GM21381 (cell line): ENCODE measurements at regions not wholly inside any gene's neighbourhood (a gene's known extent, or its start where the extent isn't known, plus 50 kb on each side); places are given as distances from the start of the nearest gene placed in this dataset.
A peak's percentile ranks its signal among the peaks of the same experiment; 100 is the strongest.
"Not testable (repeated sequence)": the region's sequence is repeated elsewhere in the genome, so short reads cannot be mapped to it uniquely, and the experiment has no call there.

ENCODE experiments used
- ATAC-seq: cut with Tn5 transposase; IDR thresholded peaks from one replicate; pipeline ENCODE4 v1.9.1; 2021; ENCODE audit warnings: mild to moderate bottlenecking, moderate library complexity; ENCODE audit not compliant: unreplicated experiment

- ATAC-seq = no peak
These were observed 109.3 kb upstream of the DST start for GRCh38 chr6:56752009-56752408.

GRCh38 chr6:56751604-56752003, 108.9 kb upstream of the DST start:
- ATAC-seq = no peak

- no peak for ATAC-seq
These were observed 108.0 kb upstream of the DST start for GRCh38 chr6:56750686-56751085.

DNA sequence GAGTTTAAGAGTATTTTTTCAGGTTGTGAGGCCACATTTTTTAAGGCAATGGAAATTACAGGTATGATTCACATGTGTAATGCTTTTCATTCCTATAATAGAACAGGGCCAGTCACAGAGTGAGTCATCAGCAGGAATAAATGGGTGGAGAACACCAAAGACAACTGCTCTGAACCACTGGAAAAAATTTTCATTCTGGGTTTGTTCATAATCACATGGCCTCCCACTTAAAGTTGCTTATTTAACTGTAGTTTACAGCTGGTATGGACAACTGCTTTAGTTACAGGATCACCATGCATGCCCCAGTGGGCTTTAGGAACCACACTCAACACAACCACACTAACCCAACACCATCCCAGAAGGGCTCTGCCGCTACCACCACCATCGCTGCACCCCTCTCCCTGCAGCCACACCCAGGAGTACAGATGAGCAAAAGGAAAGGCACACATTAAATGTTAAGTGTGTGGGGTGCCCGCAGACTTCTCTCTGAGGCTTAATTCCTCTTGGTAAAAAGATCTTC, 107.0 kb upstream of the DST start:
- no peak for ATAC-seq

GRCh38 chr6:56746767-56747504, 104.2 kb upstream of the DST start:
- no peak for ATAC-seq

GRCh38 chr6:56745971-56746370, 103.3 kb upstream of the DST start:
- ATAC-seq = no peak

GRCh38 chr6:56745081-56745480, 102.4 kb upstream of the DST start:
- ATAC-seq = no peak

- ATAC-seq = no peak
These were observed 101.8 kb upstream of the DST start for GRCh38 chr6:56744528-56744927.

GRCh38 chr6:56742122-56742791, 99.6 kb upstream of the DST start:
- peak; percentile 60 for ATAC-seq

- ATAC-seq = no peak
These were observed 98.8 kb upstream of the DST start for GRCh38 chr6:56741472-56741871.

DNA sequence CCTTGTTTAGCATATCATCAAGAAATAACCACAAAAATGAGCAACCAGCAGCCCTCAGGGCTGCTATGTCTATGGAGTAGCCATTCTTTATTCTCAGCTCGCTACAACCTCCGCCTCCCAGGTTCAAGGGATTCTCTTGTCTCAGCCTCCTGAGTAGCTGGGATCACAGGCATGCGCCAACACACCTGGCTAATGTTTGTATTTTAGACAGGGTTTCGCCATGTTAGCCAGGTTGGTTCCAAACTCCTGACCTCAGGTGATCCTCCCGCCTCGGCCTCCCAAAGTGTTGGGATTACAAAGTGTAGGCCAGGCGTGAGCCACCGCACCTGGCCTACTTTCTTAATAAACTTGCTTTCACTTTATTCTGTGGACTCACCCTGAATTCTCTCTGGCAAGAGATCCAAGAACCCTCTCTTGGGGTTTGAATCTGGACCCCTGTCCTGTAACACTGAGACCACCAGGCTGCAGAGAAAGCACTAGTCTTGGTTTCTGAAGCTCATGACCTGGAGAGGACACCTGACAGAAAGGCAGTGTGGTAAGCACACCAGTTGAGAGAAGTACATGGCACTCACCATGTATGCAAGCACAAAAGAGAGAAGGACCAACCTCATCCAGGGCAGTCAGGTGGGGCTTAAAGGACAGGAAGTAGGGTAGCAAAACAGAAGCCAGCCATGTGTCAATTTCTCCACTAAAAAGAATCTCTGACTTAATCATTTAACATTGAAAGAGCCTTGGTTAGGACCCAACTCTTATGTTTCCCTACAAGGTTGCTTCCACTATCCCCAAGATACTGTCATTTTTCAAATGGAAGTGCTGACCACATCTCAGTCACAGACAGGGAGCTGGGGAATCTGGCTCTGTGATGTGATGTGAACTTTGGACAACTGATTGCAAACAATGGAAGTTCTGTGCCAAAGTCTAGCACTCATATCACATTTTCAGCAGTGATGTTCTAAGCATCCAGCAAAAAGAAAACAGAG, 97.4 kb upstream of the DST start:
- no peak for ATAC-seq

DNA sequence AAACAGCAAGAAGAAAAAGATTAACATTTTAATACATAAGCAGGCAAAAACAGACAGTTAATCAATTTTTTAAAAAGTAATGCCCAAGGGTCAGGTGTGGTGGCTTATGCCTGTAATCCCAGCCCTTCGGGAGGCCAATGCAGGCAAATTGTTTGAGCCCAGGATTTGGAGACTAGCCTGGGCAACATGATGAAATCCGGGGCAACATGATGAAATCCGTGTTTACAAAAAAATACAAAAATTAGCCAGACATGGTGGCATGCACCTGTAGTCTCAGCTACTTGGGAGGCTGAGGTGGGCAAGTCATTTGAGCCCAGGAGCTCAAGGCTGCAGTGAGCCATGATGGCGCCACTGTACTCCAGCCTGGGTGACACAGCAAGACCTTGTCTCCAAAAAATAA, 94.1 kb upstream of the DST start:
- no peak for ATAC-seq

GRCh38 chr6:56734335-56734734, 91.6 kb upstream of the DST start:
- no peak for ATAC-seq

DNA sequence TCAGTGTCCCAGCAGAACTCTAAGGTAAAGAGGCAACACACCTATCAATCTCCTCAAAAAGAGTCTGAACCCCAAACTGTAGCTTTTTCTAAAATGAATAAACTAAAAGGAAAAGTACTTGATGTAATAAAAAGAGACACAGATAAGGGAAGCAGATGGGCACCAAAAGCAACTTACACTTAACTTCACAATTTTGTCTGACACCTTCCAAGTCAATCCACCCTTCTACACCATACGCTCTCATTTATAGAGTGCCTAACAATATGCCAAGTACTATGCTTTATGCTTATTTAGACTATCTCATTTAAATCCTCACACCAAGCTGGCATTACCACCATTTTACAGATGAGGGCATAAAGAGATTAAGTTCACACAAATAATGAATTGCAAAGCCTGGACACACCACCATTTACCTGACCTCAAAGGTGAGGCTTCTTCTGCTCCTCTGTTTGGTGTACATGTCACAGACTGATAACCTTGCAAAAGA, 90.6 kb upstream of the DST start:
- ATAC-seq = no peak

GRCh38 chr6:56732517-56732916, 89.8 kb upstream of the DST start:
- ATAC-seq = no peak

DNA sequence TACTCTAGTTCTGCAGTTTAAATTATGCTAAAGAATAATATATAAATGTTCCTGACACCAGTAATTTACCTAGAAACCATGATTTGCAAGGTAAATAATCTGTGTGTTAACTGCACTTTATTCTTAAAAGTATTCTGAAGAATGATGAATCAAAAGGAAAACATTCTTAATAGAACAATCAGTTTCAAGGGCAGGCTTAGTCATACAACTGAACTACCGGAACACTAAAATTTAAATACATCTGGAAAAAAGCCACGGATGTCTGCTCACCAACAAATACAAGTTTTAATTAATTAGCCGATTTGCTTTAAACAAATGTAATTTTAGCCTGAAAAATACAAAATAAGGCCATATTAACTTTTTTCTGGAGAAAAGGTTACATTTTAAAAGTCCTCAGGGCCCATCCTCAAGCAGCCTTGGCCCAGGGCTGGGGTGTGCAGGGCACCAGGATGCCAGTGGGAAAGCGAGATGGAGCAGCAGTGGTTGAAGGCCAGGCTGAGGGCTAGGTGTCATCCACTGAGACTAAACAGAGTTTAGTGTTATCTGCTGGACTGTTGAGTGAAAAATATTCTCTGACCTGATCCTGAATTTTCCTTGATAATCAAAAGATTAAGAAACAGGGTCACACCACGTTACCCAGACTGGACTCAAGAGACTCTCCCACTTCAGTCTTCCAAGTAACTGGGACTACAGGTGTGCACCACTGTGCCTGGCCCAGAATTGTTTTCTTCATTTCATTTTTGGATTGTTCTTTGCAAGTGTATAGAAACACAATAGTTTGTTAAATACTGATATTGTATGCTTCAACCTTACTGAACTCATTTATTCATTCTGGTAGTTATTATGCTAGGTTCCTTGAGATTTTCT, 88.2 kb upstream of the DST start:
- no peak for ATAC-seq

DNA sequence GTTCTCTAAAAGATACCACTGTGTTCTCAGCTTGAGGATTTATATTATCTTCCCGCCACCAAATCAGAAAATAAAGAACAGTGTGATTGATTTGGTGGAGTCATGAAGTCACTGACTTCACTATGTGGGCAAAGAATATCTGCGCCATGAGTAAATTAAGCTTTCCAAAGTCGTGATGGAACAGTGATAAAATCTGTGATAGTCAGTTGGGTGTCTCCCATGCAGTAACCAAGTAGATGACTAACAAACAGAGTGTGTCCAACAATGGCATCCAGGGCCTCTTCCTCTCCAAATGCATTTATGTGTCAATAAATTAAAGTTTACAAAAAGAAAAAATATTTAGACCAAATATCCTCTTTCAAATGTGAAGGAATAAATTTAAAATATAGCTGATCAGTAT, 87.0 kb upstream of the DST start:
- ATAC-seq = no peak

- ATAC-seq = not testable (repeated sequence)
These were observed 86.5 kb upstream of the DST start for GRCh38 chr6:56729166-56729565.

GRCh38 chr6:56727097-56727850, 84.6 kb upstream of the DST start:
- no peak for ATAC-seq
